ENCODE measurements at regions not wholly inside any gene's neighbourhood (a gene's known extent, or its start where the extent isn't known, plus 50 kb on each side); places are given as distances from the start of the nearest gene placed in this dataset.

GRCh38 chr15:39171944-39172368 lies 408.9 kb upstream of the THBS1 start:
- Histone ChIP-seq H3K79me2 (ENCODE audit: control insufficient read depth, insufficient read depth, low read length, poor library complexity) (no peaks in the 10 kb centered on the region), H2AFZ (ENCODE audit: insufficient read depth, low read length, poor library complexity) (no peak overlapping the region), H4K12ac (ENCODE audit: low read depth, low read length) (no peak overlapping the region), H2BK120ac (ENCODE audit: insufficient read depth, low read length, poor library complexity) (peak overlapping the region; percentile 43), H3K4me2 (ENCODE audit: low read length) (no peak overlapping the region), H3K4me1 (ENCODE audit: control insufficient read depth in 1 of 2, insufficient read depth in 2 of 2, low read length in 2 of 2) (peaks cover 11% of the 10 kb centered on the region in 2 experiments), H3K9me3 (ENCODE audit: insufficient read depth, low read depth, low read length) (no peaks in the 10 kb centered on the region), H3K23ac (ENCODE audit: low read length) (no peak overlapping the region), H3K18ac (ENCODE audit: low read length) (no peak overlapping the region), H3K27ac (ENCODE audit: low read depth, low read length) (peak overlapping the region; percentile 62), H2BK5ac (ENCODE audit: low read depth, low read length, poor library complexity) (peak overlapping the region; percentile 21), H4K8ac (ENCODE audit: low read depth, low read length) (no peak overlapping the region), H3K9ac (ENCODE audit: low read length) (no peak overlapping the region), H3K79me1 (ENCODE audit: low read length) (peaks cover 8% of the 10 kb centered on the region), H3K14ac (ENCODE audit: low read length) (no peak overlapping the region), H3K27me3 (ENCODE audit: insufficient read depth, low read length) (no peaks in the 10 kb centered on the region), H3K4ac (ENCODE audit: low read depth, low read length) (no peak overlapping the region), H3K4me3 (ENCODE audit: low read depth, low read length) (no peak overlapping the region), H4K91ac (ENCODE audit: low read depth, low read length) (peak overlapping the region; percentile 45), H2BK12ac (ENCODE audit: low read length) (peak overlapping the region; percentile 19), H3K36me3 (ENCODE audit: control insufficient read depth in 1 of 2, insufficient read depth in 2 of 2, low read length in 2 of 2) (no peaks in the 10 kb centered on the region), H2AK5ac (ENCODE audit: low read length) (no peak overlapping the region)
- WGBS (ENCODE audit: extremely low coverage, insufficient coverage, insufficient read length): no CpG with 5 or more reads among the region's 3 CpGs
- DNase-seq: peak; percentile 65 to 79

GRCh38 chr15:39172380-39173281 lies 408.2 kb upstream of the THBS1 start:
- Histone ChIP-seq H4K8ac (ENCODE audit: low read depth, low read length) (peak overlapping the region; percentile 17), H3K36me3 (ENCODE audit: control insufficient read depth in 1 of 2, insufficient read depth in 2 of 2, low read length in 2 of 2) (no peaks in the 10 kb centered on the region), H2AK5ac (ENCODE audit: low read length) (no peak overlapping the region), H3K4me1 (ENCODE audit: control insufficient read depth in 1 of 2, insufficient read depth in 2 of 2, low read length in 2 of 2) (peaks cover 11% of the 10 kb centered on the region in 2 experiments), H3K23ac (ENCODE audit: low read length) (no peak overlapping the region), H2AFZ (ENCODE audit: insufficient read depth, low read length, poor library complexity) (no peak overlapping the region), H3K79me1 (ENCODE audit: low read length) (peaks cover 8% of the 10 kb centered on the region), H2BK5ac (ENCODE audit: low read depth, low read length, poor library complexity) (peak overlapping the region; percentile 35), H2BK120ac (ENCODE audit: insufficient read depth, low read length, poor library complexity) (peak overlapping the region; percentile 43), H3K18ac (ENCODE audit: low read length) (peak overlapping the region; percentile 7), H3K27ac (ENCODE audit: low read depth, low read length) (peak overlapping the region; percentile 62), H3K9me3 (ENCODE audit: insufficient read depth, low read depth, low read length) (no peaks in the 10 kb centered on the region), H3K4ac (ENCODE audit: low read depth, low read length) (no peak overlapping the region), H4K91ac (ENCODE audit: low read depth, low read length) (peak overlapping the region; percentile 8), H3K79me2 (ENCODE audit: control insufficient read depth, insufficient read depth, low read length, poor library complexity) (no peaks in the 10 kb centered on the region), H3K27me3 (ENCODE audit: insufficient read depth, low read length) (no peaks in the 10 kb centered on the region), H3K9ac (ENCODE audit: low read length) (no peak overlapping the region), H3K4me2 (ENCODE audit: low read length) (no peak overlapping the region), H4K12ac (ENCODE audit: low read depth, low read length) (no peak overlapping the region), H2BK12ac (ENCODE audit: low read length) (peak overlapping the region; percentile 4), H3K4me3 (ENCODE audit: low read depth, low read length) (no peak overlapping the region), H3K14ac (ENCODE audit: low read length) (no peak overlapping the region)
- DNase-seq: peak; percentile 42 to 60
- no CpG with 5 or more reads among the region's 17 CpGs for WGBS (ENCODE audit: extremely low coverage, insufficient coverage, insufficient read length)

- H2BK12ac ChIP-seq (ENCODE audit: low read length): no peak overlapping the region
- no peak overlapping the region for H3K4ac ChIP-seq (ENCODE audit: low read depth, low read length)
- no peak overlapping the region for H2BK120ac ChIP-seq (ENCODE audit: insufficient read depth, low read length, poor library complexity)
- no peak overlapping the region for H2AK5ac ChIP-seq (ENCODE audit: low read length)
- no peaks in the 10 kb centered on the region for H3K36me3 ChIP-seq (ENCODE audit: control insufficient read depth in 1 of 2, insufficient read depth in 2 of 2, low read length in 2 of 2)
- H4K12ac ChIP-seq (ENCODE audit: low read depth, low read length): no peak overlapping the region
- H3K4me3 ChIP-seq (ENCODE audit: low read depth, low read length): no peak overlapping the region
- no peak overlapping the region for H3K14ac ChIP-seq (ENCODE audit: low read length)
- no peak overlapping the region for H3K4me2 ChIP-seq (ENCODE audit: low read length)
- peaks cover 8% of the 10 kb centered on the region for H3K79me1 ChIP-seq (ENCODE audit: low read length)
- H3K23ac ChIP-seq (ENCODE audit: low read length): no peak overlapping the region
- no peak overlapping the region for H3K27ac ChIP-seq (ENCODE audit: low read depth, low read length)
- H3K27me3 ChIP-seq (ENCODE audit: insufficient read depth, low read length): no peaks in the 10 kb centered on the region
- no peaks in the 10 kb centered on the region for H3K79me2 ChIP-seq (ENCODE audit: control insufficient read depth, insufficient read depth, low read length, poor library complexity)
- DNase-seq: no peak
- H2BK5ac ChIP-seq (ENCODE audit: low read depth, low read length, poor library complexity): no peak overlapping the region
- no peak overlapping the region for H4K91ac ChIP-seq (ENCODE audit: low read depth, low read length)
- no peak overlapping the region for H3K18ac ChIP-seq (ENCODE audit: low read length)
- H3K4me1 ChIP-seq (ENCODE audit: control insufficient read depth in 1 of 2, insufficient read depth in 2 of 2, low read length in 2 of 2): peaks cover 11% of the 10 kb centered on the region in 2 experiments
- H2AFZ ChIP-seq (ENCODE audit: insufficient read depth, low read length, poor library complexity): no peak overlapping the region
- H3K9me3 ChIP-seq (ENCODE audit: insufficient read depth, low read depth, low read length): no peaks in the 10 kb centered on the region
- H4K8ac ChIP-seq (ENCODE audit: low read depth, low read length): no peak overlapping the region
- WGBS (ENCODE audit: extremely low coverage, insufficient coverage, insufficient read length): no CpG with 5 or more reads among the region's 4 CpGs
- no peak overlapping the region for H3K9ac ChIP-seq (ENCODE audit: low read length)
Observed at GRCh38 chr15:39173426-39173825, 407.5 kb upstream of the THBS1 start.

GRCh38 chr15:39174332-39174731 lies 406.5 kb upstream of the THBS1 start:
- Histone ChIP-seq H3K14ac (ENCODE audit: low read length) (no peak overlapping the region), H3K79me2 (ENCODE audit: control insufficient read depth, insufficient read depth, low read length, poor library complexity) (no peaks in the 10 kb centered on the region), H3K4me3 (ENCODE audit: low read depth, low read length) (no peak overlapping the region), H3K18ac (ENCODE audit: low read length) (no peak overlapping the region), H3K27ac (ENCODE audit: low read depth, low read length) (no peak overlapping the region), H2BK5ac (ENCODE audit: low read depth, low read length, poor library complexity) (no peak overlapping the region), H3K27me3 (ENCODE audit: insufficient read depth, low read length) (no peaks in the 10 kb centered on the region), H3K36me3 (ENCODE audit: control insufficient read depth in 1 of 2, insufficient read depth in 2 of 2, low read length in 2 of 2) (no peaks in the 10 kb centered on the region), H3K4me1 (ENCODE audit: control insufficient read depth in 1 of 2, insufficient read depth in 2 of 2, low read length in 2 of 2) (peaks cover 11% of the 10 kb centered on the region in 2 experiments), H2AFZ (ENCODE audit: insufficient read depth, low read length, poor library complexity) (no peak overlapping the region), H4K12ac (ENCODE audit: low read depth, low read length) (no peak overlapping the region), H3K79me1 (ENCODE audit: low read length) (peaks cover 8% of the 10 kb centered on the region), H2BK120ac (ENCODE audit: insufficient read depth, low read length, poor library complexity) (no peak overlapping the region), H3K4ac (ENCODE audit: low read depth, low read length) (no peak overlapping the region), H3K9me3 (ENCODE audit: insufficient read depth, low read depth, low read length) (no peaks in the 10 kb centered on the region), H3K9ac (ENCODE audit: low read length) (no peak overlapping the region), H4K8ac (ENCODE audit: low read depth, low read length) (no peak overlapping the region), H3K4me2 (ENCODE audit: low read length) (no peak overlapping the region), H4K91ac (ENCODE audit: low read depth, low read length) (no peak overlapping the region), H2AK5ac (ENCODE audit: low read length) (peak overlapping the region; percentile 34), H3K23ac (ENCODE audit: low read length) (no peak overlapping the region), H2BK12ac (ENCODE audit: low read length) (peak overlapping the region; percentile 73)
- no CpG with 5 or more reads among the region's 1 CpG for WGBS (ENCODE audit: extremely low coverage, insufficient coverage, insufficient read length)
- DNase-seq: no peak

All from trophoblast cell (in vitro differentiated cells and primary cell).